Peyer's patch (tissue), 4 donors: ENCODE measurements at regions not wholly inside any gene's neighbourhood (a gene's known extent, or its start where the extent isn't known, plus 50 kb on each side); places are given as distances from the start of the nearest gene placed in this dataset.

Experiments used
- CTCF ChIP-seq, 6 experiments: fragments of 450-650 bp in 4 of 6; fragments of 200-600 bp in 2 of 6; sonication (generic) in 1 of 6; IDR thresholded peaks; one replicate each; pipeline ENCODE4 v1.5.1; 2017 to 2019; ENCODE audit warnings: antibody characterized with exemption in 6 of 6, mild to moderate bottlenecking in 3 of 6, moderate library complexity in 1 of 6
- POLR2A ChIP-seq, 2 donors: fragments of 450-650 bp; IDR thresholded peaks; one replicate each; pipeline ENCODE4 v1.5.1; 2017; ENCODE audit warnings: antibody characterized with exemption in 2 of 2, mild to moderate bottlenecking in 2 of 2, moderate library complexity in 2 of 2

GRCh38 chr7:9960460-9960859 lies 1013.2 kb upstream of the PHF14 start:
- TF ChIP-seq CTCF (IDR thresholded peaks at IDR 0.05) (no peak), POLR2A (IDR thresholded peaks at IDR 0.05) (no peak)
